ENCODE measurements at regions not wholly inside any gene's neighbourhood (a gene's known extent, or its start where the extent isn't known, plus 50 kb on each side); places are given as distances from the start of the nearest gene placed in this dataset.

DNA sequence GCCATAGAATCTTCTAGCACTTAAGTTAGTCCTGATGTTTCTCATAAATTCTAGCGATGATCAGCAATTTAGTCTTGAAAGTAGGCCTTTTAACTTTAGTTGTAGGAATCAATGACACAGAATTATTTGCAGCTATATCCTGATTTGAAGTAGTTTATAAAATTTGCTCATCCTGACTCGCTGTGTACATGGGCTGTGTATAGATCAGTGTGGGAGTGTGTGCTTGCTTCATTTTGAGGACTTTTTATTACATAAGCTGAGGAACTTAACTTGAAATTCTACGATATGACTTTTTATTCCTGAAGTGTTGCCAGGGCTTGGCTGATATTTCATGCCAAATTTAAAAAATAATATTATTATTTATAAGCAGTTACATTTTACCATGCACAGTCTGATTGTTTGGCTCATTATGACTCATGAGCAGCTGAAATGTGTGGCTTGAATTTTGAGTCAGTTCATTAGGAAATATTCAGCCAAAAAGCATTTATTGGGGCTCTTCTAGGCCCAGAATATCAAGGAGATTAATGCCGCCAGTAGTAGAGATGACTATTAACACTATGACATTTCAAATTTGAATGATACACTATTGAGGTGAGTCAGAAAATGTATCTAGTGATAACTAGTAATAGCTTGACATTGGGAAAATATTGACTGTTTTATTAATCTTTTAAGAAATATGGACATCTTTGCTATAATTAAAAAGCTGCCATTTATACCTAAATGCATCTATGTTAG is 128.9 kb upstream of the LIMCH1 start:
- no peak for TF ChIP-seq TEAD4 (IDR thresholded peaks at IDR 0.05)
- no peak for TF ChIP-seq YY1 (IDR thresholded peaks at IDR 0.05; ENCODE audit: low read depth)
- TF ChIP-seq EP300 (IDR thresholded peaks at IDR 0.05; ENCODE audit: borderline replicate concordance): no peak
- no peak for TF ChIP-seq NFIC (IDR thresholded peaks at IDR 0.05)
- TF ChIP-seq CREB1 (IDR thresholded peaks at IDR 0.05; ENCODE audit: low read depth): no peak
- TF ChIP-seq, protein P1, sequence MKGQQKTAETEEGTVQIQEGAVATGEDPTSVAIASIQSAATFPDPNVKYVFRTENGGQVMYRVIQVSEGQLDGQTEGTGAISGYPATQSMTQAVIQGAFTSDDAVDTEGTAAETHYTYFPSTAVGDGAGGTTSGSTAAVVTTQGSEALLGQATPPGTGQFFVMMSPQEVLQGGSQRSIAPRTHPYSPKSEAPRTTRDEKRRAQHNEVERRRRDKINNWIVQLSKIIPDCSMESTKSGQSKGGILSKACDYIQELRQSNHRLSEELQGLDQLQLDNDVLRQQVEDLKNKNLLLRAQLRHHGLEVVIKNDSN (IDR thresholded peaks at IDR 0.05): no peak
- no peak for TF ChIP-seq TAF1 (IDR thresholded peaks at IDR 0.05; ENCODE audit: low read depth)
- no peak for TF ChIP-seq EGR1 (IDR thresholded peaks at IDR 0.05)
- TF ChIP-seq FOXM1 (IDR thresholded peaks at IDR 0.05; ENCODE audit: borderline replicate concordance, low read depth): no peak
- TF ChIP-seq ZBTB7A (IDR thresholded peaks at IDR 0.05; ENCODE audit: low read depth): no peak
- no peak for TF ChIP-seq TCF12 (IDR thresholded peaks at IDR 0.05; ENCODE audit: low read depth)
- TF ChIP-seq REST (IDR thresholded peaks at IDR 0.05; ENCODE audit: low read depth): no peak
- TF ChIP-seq RAD21 (IDR thresholded peaks at IDR 0.05; ENCODE audit: low read depth): no peak
- no peak for TF ChIP-seq CEBPB (IDR thresholded peaks at IDR 0.05)
- TF ChIP-seq, protein P2, sequence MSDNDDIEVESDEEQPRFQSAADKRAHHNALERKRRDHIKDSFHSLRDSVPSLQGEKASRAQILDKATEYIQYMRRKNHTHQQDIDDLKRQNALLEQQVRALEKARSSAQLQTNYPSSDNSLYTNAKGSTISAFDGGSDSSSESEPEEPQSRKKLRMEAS (IDR thresholded peaks at IDR 0.05): no peak

DNA sequence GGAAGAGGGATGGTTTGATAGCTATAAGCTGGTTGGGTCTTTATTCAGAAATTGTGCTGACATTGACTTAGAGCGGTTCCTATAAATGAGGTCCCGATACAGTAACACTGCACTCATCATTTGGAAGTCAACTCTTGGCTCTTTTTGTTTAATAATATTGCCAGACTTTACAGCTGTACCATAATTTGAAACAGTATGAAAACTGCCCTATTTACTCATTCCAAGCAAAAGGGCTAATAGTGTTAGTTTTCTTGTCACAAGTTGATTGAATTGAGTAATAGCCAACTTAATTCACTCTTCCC is 128.4 kb upstream of the LIMCH1 start:
- TF ChIP-seq TCF12 (IDR thresholded peaks at IDR 0.05; ENCODE audit: low read depth): no peak
- TF ChIP-seq, protein P1 (IDR thresholded peaks at IDR 0.05): no peak

DNA sequence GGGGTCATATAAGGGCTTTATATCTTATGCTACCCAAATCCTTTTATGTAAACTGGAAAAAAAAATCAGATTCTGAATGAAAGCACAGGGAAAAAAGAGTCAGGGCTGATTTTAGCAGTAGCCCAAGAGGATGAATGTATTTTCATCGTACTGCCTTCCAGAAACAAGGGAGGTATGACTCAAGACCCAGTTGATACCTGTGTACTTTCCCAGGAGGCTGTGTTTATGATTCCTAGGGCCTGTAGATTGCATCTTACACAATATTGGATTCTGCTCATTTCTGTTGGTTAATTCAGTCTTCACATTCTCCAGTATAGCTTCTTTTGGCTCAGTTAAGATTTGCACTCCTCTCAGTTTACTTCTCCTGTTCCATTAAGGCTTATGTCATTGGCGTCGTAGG is 127.9 kb upstream of the LIMCH1 start:
- TF ChIP-seq NFIC (IDR thresholded peaks at IDR 0.05) (no peak), RAD21 (IDR thresholded peaks at IDR 0.05; ENCODE audit: low read depth) (no peak), EP300 (IDR thresholded peaks at IDR 0.05; ENCODE audit: borderline replicate concordance) (no peak), TAF1 (IDR thresholded peaks at IDR 0.05; ENCODE audit: low read depth) (no peak), EGR1 (IDR thresholded peaks at IDR 0.05) (no peak)
- TF ChIP-seq, protein P1 (IDR thresholded peaks at IDR 0.05): no peak
- TF ChIP-seq, protein P2 (IDR thresholded peaks at IDR 0.05): no peak

DNA sequence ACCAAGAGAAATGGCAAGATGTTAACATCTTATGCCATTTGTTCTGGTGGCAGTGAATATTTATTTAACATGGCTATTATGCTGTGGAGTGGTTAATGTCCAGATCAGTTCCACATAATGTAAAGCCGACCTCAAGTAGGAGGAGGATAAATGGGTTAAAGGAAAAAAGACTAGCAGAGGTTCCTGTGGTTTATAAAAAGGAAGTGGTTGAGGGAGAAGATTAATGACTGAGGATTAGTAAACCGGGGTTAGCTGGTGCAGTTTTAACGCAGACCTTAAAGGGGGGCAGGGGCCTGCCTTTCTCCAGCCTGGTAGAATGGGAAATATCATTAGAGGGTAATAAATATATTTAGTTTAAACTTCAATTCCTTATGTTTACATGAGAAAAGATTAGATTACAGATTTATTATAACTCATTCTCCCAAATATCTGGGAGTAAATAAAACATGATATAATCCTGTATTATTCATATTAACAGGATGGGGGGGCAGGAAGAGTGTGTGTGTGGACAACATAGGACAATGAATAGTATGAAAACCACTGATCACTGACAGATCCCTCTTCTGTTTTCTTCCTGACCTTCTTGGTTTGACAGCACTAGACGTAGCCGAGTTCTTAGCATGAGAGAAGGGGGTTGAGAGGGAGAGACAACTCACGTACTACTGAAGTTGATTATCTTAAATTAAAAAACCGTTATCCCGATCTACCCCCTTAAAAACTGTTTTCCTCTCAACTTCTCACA is 124.1 kb upstream of the LIMCH1 start:
- TF ChIP-seq TCF12 (IDR thresholded peaks at IDR 0.05; ENCODE audit: low read depth) (no peak), TEAD4 (IDR thresholded peaks at IDR 0.05) (no peak), NFIC (IDR thresholded peaks at IDR 0.05) (no peak)
- TF ChIP-seq, protein P1 (IDR thresholded peaks at IDR 0.05): no peak
- TF ChIP-seq, protein P2 (IDR thresholded peaks at IDR 0.05): no peak

DNA sequence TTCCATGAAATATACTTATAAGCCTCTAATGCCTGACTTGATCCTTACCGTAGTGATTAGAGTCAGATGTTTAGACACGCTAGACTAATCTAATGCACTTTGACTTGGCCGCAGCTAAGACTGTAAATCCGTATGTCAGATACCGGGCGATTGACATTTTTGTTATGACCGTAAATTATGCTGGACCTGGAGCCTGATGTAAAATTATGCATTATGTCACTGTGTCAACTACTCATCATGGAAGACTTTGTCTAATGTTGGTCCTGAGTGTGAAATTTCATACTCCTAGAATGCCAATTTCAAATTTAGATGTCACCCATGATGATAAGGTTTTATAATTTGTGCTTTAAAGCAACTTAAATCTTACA is 123.6 kb upstream of the LIMCH1 start:
- TF ChIP-seq CEBPB (IDR thresholded peaks at IDR 0.05) (no peak), CREB1 (IDR thresholded peaks at IDR 0.05; ENCODE audit: low read depth) (no peak), EGR1 (IDR thresholded peaks at IDR 0.05) (no peak)

GRCh38 chr4:41418444-41418843 is 119.5 kb upstream of the LIMCH1 start:
- TF ChIP-seq CEBPB (IDR thresholded peaks at IDR 0.05) (no peak), CREB1 (IDR thresholded peaks at IDR 0.05; ENCODE audit: low read depth) (no peak), REST (IDR thresholded peaks at IDR 0.05; ENCODE audit: low read depth) (no peak), TCF12 (IDR thresholded peaks at IDR 0.05; ENCODE audit: low read depth) (no peak), YY1 (IDR thresholded peaks at IDR 0.05; ENCODE audit: low read depth) (no peak), EGR1 (IDR thresholded peaks at IDR 0.05) (no peak)
- TF ChIP-seq, protein P1 (IDR thresholded peaks at IDR 0.05): no peak
